IMR-90 (cell line): ENCODE measurements at regions not wholly inside any gene's neighbourhood (a gene's known extent, or its start where the extent isn't known, plus 50 kb on each side); places are given as distances from the start of the nearest gene placed in this dataset.

Source experiments
- ATAC-seq: fragments of 200-7000 bp; cut with Tn5 transposase; 2 replicates; pipeline ENCODE4 v1.9.1; 2020; ENCODE audit warnings: low read depth, mild to moderate bottlenecking, moderate library complexity
- BruUV-seq: library from RNA; stranded (reverse); fragments of 400-500 nt; replicated peaks from 2 replicates; lab custom pipeline; 2021; lab: Mats Ljungman, UMichigan
- CTCF ChIA-PET: fragments of 300-600 bp; formaldehyde crosslinking; extraction: SDS; loops from one replicate; lab custom pipeline; 2021; ENCODE audit warnings: antibody characterized with exemption; lab: Yijun Ruan, JAX
- POLR2A ChIA-PET: fragments of 300-600 bp; sonication (Branson Sonifier 250); formaldehyde crosslinking; loops from one replicate; lab custom pipeline; 2022; ENCODE audit warnings: antibody characterized with exemption; ENCODE audit not compliant: unreplicated experiment; lab: Charles Lee
- DNase-seq: peaks from one replicate; pipeline ENCODE4 v3.0.0; 2013
- H2AFZ ChIP-seq: replicated peaks from 2 replicates; pipeline ENCODE3; 2013; ENCODE audit warnings: low read length, mild to moderate bottlenecking; ENCODE audit not compliant: poor library complexity
- H2AK5ac ChIP-seq: 2 replicates; pipeline ENCODE4 v1.6.1; 2013; ENCODE audit warnings: low read depth, low read length, inconsistent platforms
- H2AK9ac ChIP-seq: replicated peaks from 2 replicates; pipeline ENCODE3; 2013; ENCODE audit warnings: mild to moderate bottlenecking, low read depth, low read length, moderate library complexity; ENCODE audit not compliant: poor library complexity
- H2BK120ac ChIP-seq: 2 replicates; pipeline ENCODE4 v1.6.1; 2013; ENCODE audit warnings: low read depth, low read length, inconsistent platforms
- H2BK15ac ChIP-seq: 3 replicates; pipeline ENCODE4 v1.6.1; 2013; ENCODE audit warnings: low read depth, low read length, inconsistent platforms
- H2BK20ac ChIP-seq: 2 replicates; pipeline ENCODE4 v1.6.1; 2013; ENCODE audit warnings: low read depth, mild to moderate bottlenecking, inconsistent platforms, low read length, moderate library complexity
- H2BK5ac ChIP-seq: 2 replicates; pipeline ENCODE4 v1.6.1; 2013; ENCODE audit warnings: mild to moderate bottlenecking, low read depth, low read length, inconsistent platforms; ENCODE audit not compliant: poor library complexity, severe bottlenecking
- H3K14ac ChIP-seq: replicated peaks from 2 replicates; pipeline ENCODE4 v1.6.1; 2013; ENCODE audit warnings: low read depth, low read length, inconsistent platforms
- H3K18ac ChIP-seq: 2 replicates; pipeline ENCODE4 v1.6.1; 2013; ENCODE audit warnings: low read depth, low read length, control low read depth
- H3K23ac ChIP-seq: 2 replicates; pipeline ENCODE4 v1.6.1; 2013; ENCODE audit warnings: low read depth, low read length, inconsistent platforms
- H3K27ac ChIP-seq: 2 replicates; pipeline ENCODE4 v1.5.1; 2013; ENCODE audit warnings: mild to moderate bottlenecking, control low read depth, low read length; ENCODE audit not compliant: insufficient read depth
- H3K27me3 ChIP-seq: 2 replicates; pipeline ENCODE4 v1.6.1; 2013; ENCODE audit warnings: low read length; ENCODE audit not compliant: control insufficient read depth, insufficient read depth
- H3K36me3 ChIP-seq: 2 replicates; pipeline ENCODE4 v1.6.1; 2013; ENCODE audit warnings: low read length, mixed read lengths; ENCODE audit not compliant: control insufficient read depth, insufficient read depth
- H3K4ac ChIP-seq: 2 replicates; pipeline ENCODE4 v1.6.1; 2013; ENCODE audit warnings: low read depth, low read length, inconsistent platforms
- H3K4me1 ChIP-seq: 2 replicates; pipeline ENCODE4 v1.6.1; 2013; ENCODE audit warnings: low read length, mixed read lengths; ENCODE audit not compliant: control insufficient read depth, insufficient read depth
- H3K4me2 ChIP-seq: 2 replicates; pipeline ENCODE4 v1.6.1; 2013; ENCODE audit warnings: low read depth, mild to moderate bottlenecking, control low read depth, low read length, moderate library complexity
- H3K4me3 ChIP-seq: 2 replicates; pipeline ENCODE4 v1.5.1; 2013; ENCODE audit warnings: low read depth, mild to moderate bottlenecking, control low read depth, low read length, moderate library complexity; ENCODE audit not compliant: insufficient read depth
- H3K56ac ChIP-seq: 2 replicates; pipeline ENCODE4 v1.6.1; 2013; ENCODE audit warnings: low read length, inconsistent platforms; ENCODE audit not compliant: insufficient read depth; ENCODE audit errors: extremely low read depth
- H3K79me1 ChIP-seq, 2 experiments: 2 replicates each; pipeline ENCODE4 v1.6.1; 2013; ENCODE audit warnings: low read length in 2 of 2, inconsistent platforms in 1 of 2, low read depth in 1 of 2
- H3K9ac ChIP-seq: 2 replicates; pipeline ENCODE4 v1.6.1; 2013; ENCODE audit warnings: low read depth, low read length, control low read depth
- H3K9me1 ChIP-seq: 2 replicates; pipeline ENCODE4 v1.6.1; 2013; ENCODE audit warnings: low read length, inconsistent platforms; ENCODE audit not compliant: insufficient read depth
- H3K9me3 ChIP-seq: 2 replicates; pipeline ENCODE4 v1.6.1; 2013; ENCODE audit warnings: low read length; ENCODE audit not compliant: control insufficient read depth, insufficient read depth
- H4K20me1 ChIP-seq: 2 replicates; pipeline ENCODE4 v1.6.1; 2013; ENCODE audit warnings: low read length, inconsistent platforms; ENCODE audit not compliant: insufficient read depth
- H4K5ac ChIP-seq: 2 replicates; pipeline ENCODE4 v1.6.1; 2013; ENCODE audit warnings: mild to moderate bottlenecking, low read depth, low read length, control low read depth
- H4K8ac ChIP-seq, 2 experiments: 2 replicates each; pipeline ENCODE4 v1.6.1; 2013; ENCODE audit warnings: low read depth in 2 of 2, low read length in 2 of 2, control low read depth in 1 of 2, inconsistent platforms in 1 of 2
- H4K91ac ChIP-seq: 2 replicates; pipeline ENCODE4 v1.6.1; 2013; ENCODE audit warnings: low read depth, low read length, inconsistent platforms; ENCODE audit not compliant: insufficient read depth
- BHLHE40 ChIP-seq: fragments of 150-350 bp; IDR thresholded peaks from 2 replicates; pipeline ENCODE4 v1.6.1; 2016; ENCODE audit warnings: mild to moderate bottlenecking, low read depth, low read length
- CHD1 ChIP-seq: IDR thresholded peaks from 2 replicates; pipeline ENCODE4 v1.6.1; 2012; ENCODE audit warnings: low read depth, low read length, improper control_type of control experiment
- CTCF ChIP-seq: conservative IDR thresholded peaks from 2 replicates; pipeline ENCODE4 v1.5.1; 2012; ENCODE audit warnings: mild to moderate bottlenecking, low read depth, low read length, improper control_type of control experiment
- ELK1 ChIP-seq: fragments of 150-350 bp; IDR thresholded peaks from 2 replicates; pipeline ENCODE4 v1.6.1; 2016; ENCODE audit warnings: low read depth, mild to moderate bottlenecking, low read length, moderate library complexity, borderline replicate concordance
- MAFK ChIP-seq: IDR thresholded peaks from 2 replicates; pipeline ENCODE4 v1.6.1; 2012; ENCODE audit warnings: low read depth, low read length, improper control_type of control experiment
- MAZ ChIP-seq: IDR thresholded peaks from 2 replicates; pipeline ENCODE4 v1.6.1; 2012; ENCODE audit warnings: low read depth, mild to moderate bottlenecking, low read length, improper control_type of control experiment, moderate library complexity, borderline replicate concordance
- MXI1 ChIP-seq: IDR thresholded peaks from 2 replicates; pipeline ENCODE4 v1.6.1; 2012; ENCODE audit warnings: low read depth, mild to moderate bottlenecking, low read length, moderate library complexity, borderline replicate concordance
- NFE2L2 ChIP-seq: fragments of 150-350 bp; IDR thresholded peaks from 2 replicates; pipeline ENCODE4 v1.6.1; 2016; ENCODE audit warnings: low read depth, mild to moderate bottlenecking, low read length
- POLR2A ChIP-seq: IDR thresholded peaks from 2 replicates; pipeline ENCODE4 v1.6.1; 2012; ENCODE audit warnings: mild to moderate bottlenecking, low read depth, low read length
- RAD21 ChIP-seq: IDR thresholded peaks from 2 replicates; pipeline ENCODE4 v1.6.1; 2012; ENCODE audit warnings: low read length, improper control_type of control experiment
- RCOR1 ChIP-seq: IDR thresholded peaks from 2 replicates; pipeline ENCODE4 v1.6.1; 2012; ENCODE audit warnings: mild to moderate bottlenecking, low read length, improper control_type of control experiment; ENCODE audit not compliant: insufficient replicate concordance
- RFX5 ChIP-seq: IDR thresholded peaks from 2 replicates; pipeline ENCODE4 v1.8.0; 2012; ENCODE audit warnings: low read depth, mild to moderate bottlenecking, low read length, moderate library complexity
- SMC3 ChIP-seq: fragments of 150-350 bp; IDR thresholded peaks from 2 replicates; pipeline ENCODE4 v1.6.1; 2016; ENCODE audit warnings: low read depth, mild to moderate bottlenecking, antibody characterized with exemption, low read length, moderate library complexity
- USF2 ChIP-seq: fragments of 150-350 bp; IDR thresholded peaks from 2 replicates; pipeline ENCODE4 v1.6.1; 2017; ENCODE audit warnings: mild to moderate bottlenecking, antibody characterized with exemption, low read length, low read depth
- WGBS, 2 experiments: methylation state at CpG; one replicate each; pipeline versions ENCODE4 v1.1.5 to v1.1.7; 2013; ENCODE audit warnings: missing lambda C conversion rate in 2 of 2; ENCODE audit not compliant: insufficient read length in 1 of 2; ENCODE audit errors: extremely low coverage in 2 of 2; 5-methylcytosine and 5-hydroxymethylcytosine counted together
- dilution Hi-C: fragments of 300-500 bp; cut with HindIII; formaldehyde crosslinking; loops from one replicate; pipeline ENCODE4 v1.14.3; 2018; ENCODE audit warnings: low sequenced_read_pairs; ENCODE audit not compliant: unreplicated experiment
- in situ Hi-C: fragments of 300-500 bp; cut with MboI; formaldehyde crosslinking; loops from 3 replicates; pipeline ENCODE4 v1.14.3; 2019; ENCODE audit warnings: low sequenced_read_pairs, inconsistent platforms, mixed read lengths
- intact Hi-C: fragments of 100-400 bp; cut with micrococcal nuclease; formaldehyde crosslinking; loops from 2 replicates; pipeline ENCODE4 v1.10.0; 2022

GRCh38 chr17:77366558-77367245 is 225.9 kb downstream of the SEC14L1 start:
- Histone ChIP-seq H3K9ac (peak overlapping the region; percentile 64), H3K4ac (peak overlapping the region; percentile 100), H2AK5ac (peak overlapping the region; percentile 98), H3K9me1 (peaks cover 53% of the 10 kb centered on the region), H3K36me3 (no peaks in the 10 kb centered on the region), H4K20me1 (peaks cover 10% of the 10 kb centered on the region), H3K4me1 (peaks cover 47% of the 10 kb centered on the region), H3K9me3 (no peaks in the 10 kb centered on the region), H3K14ac (peak overlapping the region; percentile 96), H3K27me3 (no peaks in the 10 kb centered on the region), H3K18ac (peak overlapping the region; percentile 79), H2BK20ac (peak overlapping the region; percentile 99), H4K91ac (peak overlapping the region; percentile 100), H3K4me2 (peak overlapping the region; percentile 31), H3K4me3 (no peak overlapping the region), H3K79me1 (peaks cover 35 to 94% of the 10 kb centered on the region in 2 experiments), H2BK120ac (peak overlapping the region; percentile 100), H4K8ac (peak overlapping the region; percentile 95 to 98; a peak in 3 of 4 replicates), H2AFZ (peak overlapping the region; percentile 45), H2AK9ac (peak overlapping the region; percentile 98), H3K27ac (peak overlapping the region; percentile 90), H3K23ac (peak overlapping the region; percentile 95), H4K5ac (peak overlapping the region; percentile 82), H2BK5ac (peak overlapping the region; percentile 97), H2BK15ac (peak overlapping the region; percentile 96; the same call in 2 of the 3 replicates), H3K56ac (peak overlapping the region; percentile 71; the same call in 1 of the 2 replicates)
- intact Hi-C loops (no loop called here), in situ Hi-C loops (no loop called here), dilution Hi-C loops (no loop called here)
- ATAC-seq (peak; percentile 74), DNase-seq (peak; percentile 86)
- no TSS peak for BruUV-seq
- 0% methylated on average over 2 of the region's 8 CpGs; no CpG with 5 or more reads in 1 of the 2 experiments for WGBS, 2 experiments
- ChIA-PET POLR2A (interaction anchor here (0.6 kb wide), 1 partner anchor 8 kb away, joined by 3 read pairs; no protein-coding TSS in a partner anchor), CTCF (interaction anchor here (0.5 to 0.6 kb wide), 2 partner anchors 30 to 176 kb away, joined by 3 to 5 read pairs; no protein-coding TSS in a partner anchor)
- TF ChIP-seq CTCF (no peak; the same call in 1 of the 2 replicates), RAD21 (peak; percentile 38; the same call in 1 of the 2 replicates), ELK1 (no peak), RCOR1 (no peak), SMC3 (peak; percentile 14; the same call in 1 of the 2 replicates), POLR2A (no peak), USF2 (no peak), MAZ (no peak; the same call in 1 of the 2 replicates), BHLHE40 (no peak), NFE2L2 (no peak), MXI1 (no peak), RFX5 (no peak), CHD1 (no peak), MAFK (no peak)
